ENCODE measurements at regions not wholly inside any gene's neighbourhood (a gene's known extent, or its start where the extent isn't known, plus 50 kb on each side); places are given as distances from the start of the nearest gene placed in this dataset.

DNA sequence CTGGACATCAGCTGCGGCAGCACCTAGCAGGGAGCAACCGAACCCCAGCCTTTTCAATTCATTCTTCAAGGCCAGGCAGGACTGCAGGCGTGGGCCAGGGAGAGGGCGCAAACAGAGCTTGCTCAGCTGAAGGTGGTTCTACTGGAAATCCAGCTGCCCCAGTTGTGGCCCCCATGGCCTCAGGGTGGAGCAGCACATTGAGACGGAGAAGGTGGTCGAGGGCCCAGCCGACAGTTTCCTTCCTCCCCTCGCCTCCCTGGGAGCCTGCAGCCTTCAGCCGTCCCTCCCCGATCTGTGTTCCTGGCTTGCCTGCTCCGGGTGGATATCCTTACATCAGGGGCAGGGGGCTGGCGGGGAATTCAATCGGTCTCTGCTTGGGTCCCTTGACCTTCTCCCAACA, 217.8 kb downstream of the ANKRD60 start:
- TF ChIP-seq, protein P1, sequence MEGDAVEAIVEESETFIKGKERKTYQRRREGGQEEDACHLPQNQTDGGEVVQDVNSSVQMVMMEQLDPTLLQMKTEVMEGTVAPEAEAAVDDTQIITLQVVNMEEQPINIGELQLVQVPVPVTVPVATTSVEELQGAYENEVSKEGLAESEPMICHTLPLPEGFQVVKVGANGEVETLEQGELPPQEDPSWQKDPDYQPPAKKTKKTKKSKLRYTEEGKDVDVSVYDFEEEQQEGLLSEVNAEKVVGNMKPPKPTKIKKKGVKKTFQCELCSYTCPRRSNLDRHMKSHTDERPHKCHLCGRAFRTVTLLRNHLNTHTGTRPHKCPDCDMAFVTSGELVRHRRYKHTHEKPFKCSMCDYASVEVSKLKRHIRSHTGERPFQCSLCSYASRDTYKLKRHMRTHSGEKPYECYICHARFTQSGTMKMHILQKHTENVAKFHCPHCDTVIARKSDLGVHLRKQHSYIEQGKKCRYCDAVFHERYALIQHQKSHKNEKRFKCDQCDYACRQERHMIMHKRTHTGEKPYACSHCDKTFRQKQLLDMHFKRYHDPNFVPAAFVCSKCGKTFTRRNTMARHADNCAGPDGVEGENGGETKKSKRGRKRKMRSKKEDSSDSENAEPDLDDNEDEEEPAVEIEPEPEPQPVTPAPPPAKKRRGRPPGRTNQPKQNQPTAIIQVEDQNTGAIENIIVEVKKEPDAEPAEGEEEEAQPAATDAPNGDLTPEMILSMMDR (conservative IDR thresholded peaks at IDR 0.05), result no peak
- no peak for TF ChIP-seq ZFX (IDR thresholded peaks at IDR 0.05)
- H3K27ac ChIP-seq, result no peak overlapping the region

DNA sequence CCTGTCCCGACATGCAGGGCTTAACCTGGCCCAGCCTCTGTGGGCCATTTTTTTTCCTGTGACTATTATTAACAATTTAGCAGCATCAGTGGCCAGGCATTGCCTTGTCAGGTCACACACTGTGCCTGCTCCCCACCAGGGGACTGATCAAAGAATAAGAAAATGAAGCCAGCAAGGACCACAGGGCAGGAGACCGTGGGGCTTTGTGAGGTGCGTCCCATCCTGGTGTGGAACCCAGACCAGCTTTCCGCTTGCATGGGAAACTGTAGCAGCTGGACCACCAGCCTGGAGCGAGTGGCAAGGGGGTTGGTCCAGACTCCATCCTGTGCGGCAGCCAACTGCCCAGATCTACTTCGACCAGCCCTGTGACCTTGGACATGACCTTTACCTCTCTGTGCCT, 218.3 kb downstream of the ANKRD60 start:
- TF ChIP-seq, protein P1 (conservative IDR thresholded peaks at IDR 0.05), result no peak
- no peak for TF ChIP-seq ZFX (IDR thresholded peaks at IDR 0.05)
- H3K27ac ChIP-seq, result no peak overlapping the region

DNA sequence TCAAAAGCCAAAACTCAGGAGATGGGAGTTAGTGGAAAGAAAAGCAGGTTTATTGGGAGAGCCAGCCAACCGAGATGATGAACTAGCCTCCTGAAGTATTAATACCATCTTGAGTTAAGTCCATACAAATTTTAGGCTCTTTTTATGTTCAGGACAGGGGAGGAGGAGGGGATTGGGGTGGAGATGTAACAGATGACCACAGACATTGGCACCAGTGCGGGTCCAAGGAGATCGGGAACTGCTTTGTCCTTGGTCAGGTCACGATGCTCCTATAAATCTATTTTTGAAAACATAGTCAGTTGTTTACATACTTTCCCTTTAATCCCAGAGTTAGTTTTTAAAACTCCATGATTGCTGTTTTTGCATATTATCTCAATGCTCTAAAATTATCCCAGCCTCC, 219.6 kb downstream of the ANKRD60 start:
- TF ChIP-seq, protein P1 (conservative IDR thresholded peaks at IDR 0.05), result no peak
- TF ChIP-seq ZFX (IDR thresholded peaks at IDR 0.05), result no peak
- no peak overlapping the region for H3K27ac ChIP-seq

DNA sequence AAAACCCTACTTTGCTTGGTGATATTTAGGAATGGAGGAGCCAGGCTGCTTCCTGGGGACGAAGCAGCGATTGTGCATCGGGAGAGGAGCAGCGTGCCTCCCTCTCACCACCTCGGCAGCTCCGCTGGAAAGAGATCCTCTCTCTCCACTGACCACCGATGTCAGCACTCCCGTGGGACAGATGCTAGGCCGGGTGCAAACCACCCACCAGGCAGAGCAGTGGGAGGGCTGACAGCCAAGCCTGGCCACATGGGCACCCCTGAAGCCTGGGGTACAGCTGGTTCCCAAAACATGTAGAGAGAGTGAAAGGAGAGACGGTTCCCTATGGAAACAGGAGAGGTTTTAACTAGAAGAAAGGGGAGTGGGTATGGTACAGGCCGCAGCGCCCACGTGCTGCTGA, 220.0 kb downstream of the ANKRD60 start:
- no peak overlapping the region for H3K27ac ChIP-seq
- TF ChIP-seq, protein P1 (conservative IDR thresholded peaks at IDR 0.05), result no peak
- no peak for TF ChIP-seq ZFX (IDR thresholded peaks at IDR 0.05)

DNA sequence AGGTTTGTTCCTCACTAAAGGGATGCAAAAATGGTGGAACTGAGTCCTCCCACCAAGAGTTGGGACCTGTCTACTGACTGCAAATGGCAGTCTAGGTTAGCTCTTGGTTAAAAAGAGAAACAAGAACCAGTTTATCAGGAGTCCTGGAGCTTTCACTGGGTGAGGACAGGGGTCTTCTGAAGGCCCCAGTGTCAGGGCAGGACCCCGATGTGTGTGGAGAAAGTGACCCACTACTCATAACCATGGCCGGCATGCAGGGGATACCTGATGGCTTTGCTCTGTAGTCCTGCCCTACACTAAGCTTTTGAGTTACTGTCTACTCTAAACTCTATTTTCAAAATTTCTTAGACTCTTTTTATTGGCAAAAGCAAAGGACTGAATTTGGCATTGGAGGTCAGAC, 220.5 kb downstream of the ANKRD60 start:
- no peak for TF ChIP-seq ZFX (IDR thresholded peaks at IDR 0.05)
- TF ChIP-seq, protein P1 (conservative IDR thresholded peaks at IDR 0.05), result no peak
- no peak overlapping the region for H3K27ac ChIP-seq

DNA sequence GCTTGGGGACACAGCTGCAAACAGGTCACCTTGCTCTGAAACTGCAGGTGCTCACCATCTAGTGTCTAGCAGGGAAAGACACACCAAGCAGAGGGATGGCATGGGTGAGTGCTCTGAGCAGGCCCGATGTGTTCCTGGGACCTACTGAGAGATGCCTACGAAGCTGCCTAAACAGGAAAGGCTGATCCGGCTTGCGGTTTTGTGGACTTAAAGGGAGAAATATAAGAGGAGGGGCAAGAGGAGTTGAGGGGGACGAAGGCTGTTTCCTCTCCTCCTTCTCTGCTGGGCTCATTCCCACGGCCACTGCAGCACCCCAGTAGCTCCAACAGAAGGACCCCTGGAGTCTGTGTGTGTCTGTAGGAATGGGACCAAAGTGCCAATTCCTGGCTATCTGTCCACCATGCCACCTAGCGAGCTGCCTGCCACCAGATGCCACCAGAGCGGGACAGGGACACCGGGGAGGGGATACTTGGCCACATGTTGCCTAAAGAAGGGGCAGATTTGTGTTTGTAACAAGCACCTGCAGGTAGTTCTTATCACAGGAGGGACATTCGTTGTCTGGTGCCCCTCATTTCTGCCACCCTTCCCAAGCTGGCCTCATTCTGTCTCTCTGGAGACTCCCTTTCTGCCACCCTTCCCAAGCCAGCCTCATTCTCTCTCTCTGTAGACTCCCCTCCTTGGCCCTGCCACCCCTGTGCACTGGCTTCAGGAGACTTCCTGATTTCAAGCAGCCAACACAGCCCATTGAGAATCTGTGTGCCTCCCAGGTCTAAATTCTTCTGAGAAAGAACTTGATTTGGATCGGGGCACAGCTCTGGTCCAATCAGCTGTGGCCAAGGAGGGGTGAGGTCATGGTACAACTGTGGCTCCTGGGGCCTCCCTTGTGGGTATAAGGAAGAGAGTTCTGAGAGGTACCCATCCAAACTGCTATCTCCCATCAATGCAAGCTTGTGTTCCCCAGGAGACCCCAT, 221.8 kb downstream of the ANKRD60 start:
- TF ChIP-seq, protein P1 (conservative IDR thresholded peaks at IDR 0.05), result no peak
- no peak for TF ChIP-seq ZFX (IDR thresholded peaks at IDR 0.05)
- H3K27ac ChIP-seq, result no peak overlapping the region

DNA sequence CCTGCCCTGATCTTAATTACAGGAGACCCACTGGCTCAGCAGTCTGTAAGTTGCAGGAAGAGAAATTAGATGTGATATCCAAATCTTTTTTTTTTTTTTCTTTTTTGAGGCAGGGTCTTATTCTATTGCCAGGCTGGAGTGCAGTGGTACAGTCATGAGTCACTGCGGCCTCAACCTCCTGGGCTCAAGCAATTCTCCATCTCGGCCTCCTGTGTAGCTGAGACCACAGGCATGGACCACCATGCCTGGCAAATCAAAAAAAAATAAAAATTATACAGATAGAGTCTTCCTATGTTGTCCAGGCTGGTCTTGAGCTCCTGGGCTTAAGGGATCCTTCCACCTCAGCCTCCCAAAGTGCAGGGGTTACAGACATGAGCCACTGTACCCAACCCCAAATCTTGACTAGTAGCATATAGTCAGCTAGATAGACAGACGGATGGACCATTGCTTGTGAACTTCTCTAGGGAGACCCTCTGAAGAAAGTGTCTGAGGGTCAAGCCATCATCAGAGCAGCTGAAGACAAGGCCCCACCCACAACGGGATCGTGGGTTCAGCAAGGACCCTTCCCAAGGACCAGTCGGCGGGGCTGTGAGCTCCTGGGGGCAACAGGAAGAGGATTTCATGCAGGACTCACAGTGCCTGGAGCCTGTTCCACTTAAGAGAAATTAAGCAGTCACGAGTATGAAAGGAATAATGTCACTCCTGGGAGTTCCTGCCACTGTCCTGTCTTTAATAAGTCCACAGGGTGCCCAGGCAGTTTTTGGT, 222.7 kb downstream of the ANKRD60 start:
- no peak overlapping the region for H3K27ac ChIP-seq
- TF ChIP-seq ZFX (IDR thresholded peaks at IDR 0.05), result no peak
- TF ChIP-seq, protein P1 (conservative IDR thresholded peaks at IDR 0.05), result no peak
